ENCODE measurements at regions not wholly inside any gene's neighbourhood (a gene's known extent, or its start where the extent isn't known, plus 50 kb on each side); places are given as distances from the start of the nearest gene placed in this dataset.
"Not testable (repeated sequence)": the region's sequence is repeated elsewhere in the genome, so short reads cannot be mapped to it uniquely, and the experiment has no call there.

GRCh38 chr2:240383871-240384700 is 51.4 kb upstream of the GPC1 start:
- no peak for DNase-seq

- DNase-seq, result no peak
Observed at GRCh38 chr2:240384711-240385450, 50.6 kb upstream of the GPC1 start.

GRCh38 chr2:240385451-240386161 is 49.9 kb upstream of the GPC1 start:
- not testable (repeated sequence) for DNase-seq
